HepG2 (cell line): ENCODE measurements at regions not wholly inside any gene's neighbourhood (a gene's known extent, or its start where the extent isn't known, plus 50 kb on each side); places are given as distances from the start of the nearest gene placed in this dataset.

Experiments
- ATAC-seq: fragments of 200-7000 bp; cut with Tn5 transposase; 3 replicates; pipeline ENCODE4 v1.9.1; 2020; ENCODE audit warnings: mild to moderate bottlenecking, moderate library complexity
- BruUV-seq: library from RNA; stranded (reverse); fragments of 400-500 nt; replicated peaks from 2 replicates; lab custom pipeline; 2021; lab: Mats Ljungman, UMichigan
- CTCF ChIA-PET: fragments of 300-600 bp; formaldehyde crosslinking; extraction: SDS; loops from one replicate; lab custom pipeline; 2021; ENCODE audit warnings: low total read pairs, inconsistent platforms, low intra/inter-chr PET ratio; lab: Yijun Ruan, JAX
- POLR2A ChIA-PET: fragments of 350-600 bp; sonication (Branson Sonifier 250); formaldehyde crosslinking; loops from one replicate; lab custom pipeline; 2020; ENCODE audit warnings: antibody characterized with exemption, inconsistent platforms; lab: Yijun Ruan, JAX
- DNase-seq: peaks from one replicate; pipeline ENCODE4 v3.0.0-alpha.2; 2015; ENCODE audit warnings: low spot score
- FAIRE-seq: peaks from 3 replicates; lab custom pipeline; 2011; peaks lifted over from hg19 to GRCh38; lab: Jason Lieb, UNC
- H2AFZ ChIP-seq: one replicate; pipeline ENCODE4 v1.6.1; 2011; ENCODE audit warnings: low read length, inconsistent platforms
- H3K27ac ChIP-seq: fragments of 300-600 bp; 3 replicates; pipeline ENCODE4 v1.8.0; 2011; ENCODE audit warnings: mixed run types, mild to moderate bottlenecking, mixed read lengths, low read length, inconsistent platforms; ENCODE audit not compliant: insufficient read depth; ENCODE audit errors: extremely low read length
- H3K27me3 ChIP-seq, 2 experiments: fragments of 200-600 bp in 1 of 2; 2 replicates in 1 of 2; 3 replicates in 1 of 2; pipeline versions ENCODE4 v1.6.0 to v1.8.0; 2011; ENCODE audit warnings: low read length in 2 of 2, mild to moderate bottlenecking in 2 of 2, moderate library complexity in 2 of 2, inconsistent platforms in 1 of 2; ENCODE audit not compliant: insufficient read depth in 2 of 2, control insufficient read depth in 1 of 2
- H3K36me3 ChIP-seq, 2 experiments: fragments of 200-600 bp in 1 of 2; replicated peaks in 1 of 2; 2 replicates in 1 of 2; 3 replicates in 1 of 2; pipeline versions ENCODE4 v1.5.1 to v1.8.0; 2011; ENCODE audit warnings: low read length in 2 of 2, inconsistent platforms in 1 of 2; ENCODE audit not compliant: insufficient read depth in 2 of 2, control insufficient read depth in 1 of 2
- H3K4me1 ChIP-seq: 2 replicates; pipeline ENCODE4 v1.5.1; 2012; ENCODE audit warnings: low read length, inconsistent platforms; ENCODE audit not compliant: insufficient read depth
- H3K4me2 ChIP-seq: 2 replicates; pipeline ENCODE4 v1.6.0; 2011; ENCODE audit warnings: low read depth, low read length, inconsistent platforms
- H3K4me3 ChIP-seq, 3 experiments: fragments of 200-600 bp in 1 of 3; sonication (generic), shearing (Covaris generic) in 1 of 3; replicated peaks in 1 of 3; 2 replicates each; pipeline ENCODE4 v1.5.1; 2011 to 2016; ENCODE audit warnings: low read length in 3 of 3, inconsistent platforms in 2 of 3, low read depth in 2 of 3, mild to moderate bottlenecking in 2 of 3, control low read depth in 1 of 3, mixed read lengths in 1 of 3; ENCODE audit not compliant: insufficient read depth in 1 of 3
- H3K79me2 ChIP-seq: one replicate; pipeline ENCODE4 v1.6.1; 2011; ENCODE audit warnings: low read length, inconsistent platforms; ENCODE audit not compliant: insufficient read depth
- H3K9ac ChIP-seq: 2 replicates; pipeline ENCODE4 v1.6.0; 2011; ENCODE audit warnings: mild to moderate bottlenecking, low read depth, low read length, inconsistent platforms; ENCODE audit not compliant: insufficient read depth
- H3K9me3 ChIP-seq: 2 replicates; pipeline ENCODE4 v1.5.1; 2012; ENCODE audit warnings: mild to moderate bottlenecking, low read length
- H4K20me1 ChIP-seq: 2 replicates; pipeline ENCODE4 v1.6.0; 2011; ENCODE audit warnings: inconsistent platforms, mild to moderate bottlenecking, low read length, moderate library complexity; ENCODE audit not compliant: insufficient read depth
- ARID2 ChIP-seq: sonication (generic); formaldehyde crosslinking; IDR thresholded peaks from 2 replicates; pipeline ENCODE4 v1.8.1; 2022; ENCODE audit warnings: mild to moderate bottlenecking, missing genetic modification reagents, borderline replicate concordance
- KLF16 ChIP-seq, 2 experiments: sonication (generic) in 1 of 2; formaldehyde crosslinking in 1 of 2; IDR thresholded peaks; 2 replicates each; pipeline versions ENCODE4 v1.6.1 to v1.8.0; 2016 to 2023; ENCODE audit warnings: missing genetic modification reagents in 2 of 2, missing compliant biosample characterization in 1 of 2
- MAX ChIP-seq: IDR thresholded peaks from 2 replicates; pipeline ENCODE4 v1.6.1; 2012; ENCODE audit warnings: inconsistent platforms
- RCOR2 ChIP-seq: IDR thresholded peaks from 2 replicates; pipeline ENCODE4 v1.6.1; 2016; ENCODE audit warnings: missing biosample characterization, missing genetic modification reagents
- TCF7L2 ChIP-seq: IDR thresholded peaks from 2 replicates; pipeline ENCODE4 v1.6.1; 2011; ENCODE audit warnings: mild to moderate bottlenecking, low read depth, low read length, moderate library complexity
- ZNF18 ChIP-seq: sonication (generic); formaldehyde crosslinking; IDR thresholded peaks from 2 replicates; pipeline ENCODE4 v1.8.0; 2022; ENCODE audit warnings: mild to moderate bottlenecking, missing genetic modification reagents; ENCODE audit not compliant: insufficient replicate concordance
- ZNF674 ChIP-seq: sonication (generic); formaldehyde crosslinking; IDR thresholded peaks from 2 replicates; pipeline ENCODE4 v1.5.0; 2020; ENCODE audit warnings: low read depth, mild to moderate bottlenecking, missing genetic modification reagents
- WGBS: methylation state at CpG from one replicate; pipeline ENCODE4 v1.1.6; 2017; ENCODE audit warnings: low lambda C conversion rate; 5-methylcytosine and 5-hydroxymethylcytosine counted together
- in situ Hi-C: cut with HindIII; loops from 2 replicates; pipeline ENCODE4 v1.10.0; 2017; ENCODE audit warnings: low pct_unique_long_range_greater_than_20kb; ENCODE audit not compliant: extremely low pct_ligation_motif_present
- intact Hi-C: fragments of 100-400 bp; cut with micrococcal nuclease; formaldehyde crosslinking; loops from one replicate; pipeline ENCODE4 v1.10.0; 2022; ENCODE audit not compliant: unreplicated experiment

- Histone ChIP-seq H3K4me1 (no peaks in the 10 kb centered on the region), H3K27me3 (peaks cover 4 to 68% of the 10 kb centered on the region in 2 experiments), H3K27ac (no peak overlapping the region), H3K4me3 (no peak overlapping the region)
- in situ Hi-C loops = no loop called here
- CTCF ChIA-PET = no interaction called here
- no peak for TF ChIP-seq ARID2 (CRISPR knock-in tag)
- no peak for TF ChIP-seq KLF16 (CRISPR knock-in tag; IDR thresholded peaks at IDR 0.05)
- no peak for TF ChIP-seq TCF7L2
- no peak for TF ChIP-seq RCOR2 (CRISPR knock-in tag)
- no peak for TF ChIP-seq ZNF674
- no peak for TF ChIP-seq ZNF18 (CRISPR knock-in tag)
- TF ChIP-seq MAX = no peak
- TF ChIP-seq, all 625 proteins: peak for 0
- no TSS peak for BruUV-seq
- H3K36me3 ChIP-seq = no peaks in the 10 kb centered on the region
- ATAC-seq (no peak), DNase-seq (no peak), FAIRE-seq (no peak)
- peaks cover 3% of the 10 kb centered on the region; the same call in 1 of the 2 replicates for H4K20me1 ChIP-seq
- H2AFZ ChIP-seq = no peak overlapping the region
- no peaks in the 10 kb centered on the region for H3K79me2 ChIP-seq
- POLR2A ChIA-PET = no interaction called here
- H3K9ac ChIP-seq = no peak overlapping the region
- WGBS = 48% methylated on average over 13 of the region's 13 CpGs
- no peaks in the 10 kb centered on the region for H3K9me3 ChIP-seq
- H3K4me2 ChIP-seq = no peak overlapping the region
- intact Hi-C loops = no loop called here
These were observed 363.7 kb upstream of the MYT1L start for GRCh38 chr2:2694746-2695145.
